Cardiac muscle cell (in vitro differentiated cells and primary cell): ENCODE measurements at regions not wholly inside any gene's neighbourhood (a gene's known extent, or its start where the extent isn't known, plus 50 kb on each side); places are given as distances from the start of the nearest gene placed in this dataset.

Experiments used
- DNase-seq, 2 donors: peaks; one replicate each; pipeline versions ENCODE4 v3.0.0 to v3.0.0-alpha.2; 2010 to 2017; ENCODE audit warnings: low read depth in 1 of 2, low spot score in 1 of 2
- H3K27ac ChIP-seq: fragments of 200-600 bp; sonication (generic); 2 replicates; pipeline ENCODE4 v1.5.1; 2016
- H3K27me3 ChIP-seq: fragments of 200-600 bp; sonication (generic); 2 replicates; pipeline ENCODE4 v1.6.0; 2016; ENCODE audit warnings: control low read depth
- H3K36me3 ChIP-seq: fragments of 200-600 bp; sonication (generic); 2 replicates; pipeline ENCODE4 v1.5.1; 2016; ENCODE audit warnings: control low read depth
- H3K4me1 ChIP-seq: fragments of 200-600 bp; sonication (generic); 2 replicates; pipeline ENCODE4 v1.8.1; 2017; ENCODE audit warnings: low read depth, mild to moderate bottlenecking, mixed run types
- H3K4me3 ChIP-seq: fragments of 200-600 bp; sonication (generic); 2 replicates; pipeline ENCODE4 v1.5.1; 2016; ENCODE audit warnings: mild to moderate bottlenecking
- H3K9me3 ChIP-seq: fragments of 200-600 bp; sonication (generic); 2 replicates; pipeline ENCODE4 v1.5.1; 2017; ENCODE audit warnings: low read depth, mild to moderate bottlenecking, control low read depth
- CTCF ChIP-seq: IDR thresholded peaks from 2 replicates; pipeline ENCODE4 v1.5.1; 2012; ENCODE audit warnings: low read depth, mild to moderate bottlenecking, low read length

DNA sequence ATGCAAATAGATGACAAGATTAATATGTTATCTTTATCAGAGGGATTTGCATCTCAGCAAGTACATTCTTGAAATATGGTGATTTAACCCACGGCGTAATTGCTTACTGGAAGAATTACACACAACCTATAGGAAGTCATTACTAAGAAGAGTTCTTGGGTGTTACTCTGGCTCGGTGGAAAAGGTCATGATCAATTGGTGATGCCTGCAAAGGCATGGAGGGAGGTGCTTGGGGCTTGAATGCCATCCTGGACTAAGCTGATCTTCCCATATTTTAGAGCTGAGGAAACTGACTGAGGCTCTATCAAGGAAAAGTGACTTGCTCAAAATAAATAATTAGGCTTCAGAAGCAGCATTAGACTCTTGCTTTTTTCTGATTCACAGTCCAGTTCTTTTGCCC is 137.5 kb upstream of the JUN start:
- DNase-seq = no peak
- no peak for TF ChIP-seq CTCF
- no peak overlapping the region for H3K27ac ChIP-seq
- H3K27me3 ChIP-seq = no peaks in the 10 kb centered on the region
- H3K9me3 ChIP-seq = no peaks in the 10 kb centered on the region
- no peak overlapping the region for H3K4me3 ChIP-seq
- no peaks in the 10 kb centered on the region for H3K36me3 ChIP-seq
- H3K4me1 ChIP-seq = peaks cover 8% of the 10 kb centered on the region

DNA sequence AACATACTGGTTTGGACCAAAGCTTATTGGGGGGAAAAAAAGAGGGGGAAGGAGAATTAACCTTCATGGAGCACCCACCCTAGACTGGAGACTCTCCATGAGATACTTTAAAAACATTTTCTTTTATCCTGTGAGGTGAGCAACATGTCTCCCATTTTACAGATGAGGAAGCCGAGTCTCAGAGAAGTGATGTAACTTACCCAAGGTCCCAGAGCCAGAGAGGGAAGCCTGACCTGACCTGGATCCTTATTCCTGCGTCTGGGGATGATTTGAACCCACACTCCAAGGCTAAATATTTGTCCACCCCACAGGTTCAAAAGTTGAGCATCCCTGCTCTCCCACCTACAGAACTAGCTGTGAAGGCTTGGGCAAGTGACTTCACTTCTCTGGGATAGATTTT is 137.9 kb upstream of the JUN start:
- no peak overlapping the region for H3K4me3 ChIP-seq
- TF ChIP-seq CTCF = no peak
- H3K27ac ChIP-seq = peak overlapping the region; percentile 24

DNA sequence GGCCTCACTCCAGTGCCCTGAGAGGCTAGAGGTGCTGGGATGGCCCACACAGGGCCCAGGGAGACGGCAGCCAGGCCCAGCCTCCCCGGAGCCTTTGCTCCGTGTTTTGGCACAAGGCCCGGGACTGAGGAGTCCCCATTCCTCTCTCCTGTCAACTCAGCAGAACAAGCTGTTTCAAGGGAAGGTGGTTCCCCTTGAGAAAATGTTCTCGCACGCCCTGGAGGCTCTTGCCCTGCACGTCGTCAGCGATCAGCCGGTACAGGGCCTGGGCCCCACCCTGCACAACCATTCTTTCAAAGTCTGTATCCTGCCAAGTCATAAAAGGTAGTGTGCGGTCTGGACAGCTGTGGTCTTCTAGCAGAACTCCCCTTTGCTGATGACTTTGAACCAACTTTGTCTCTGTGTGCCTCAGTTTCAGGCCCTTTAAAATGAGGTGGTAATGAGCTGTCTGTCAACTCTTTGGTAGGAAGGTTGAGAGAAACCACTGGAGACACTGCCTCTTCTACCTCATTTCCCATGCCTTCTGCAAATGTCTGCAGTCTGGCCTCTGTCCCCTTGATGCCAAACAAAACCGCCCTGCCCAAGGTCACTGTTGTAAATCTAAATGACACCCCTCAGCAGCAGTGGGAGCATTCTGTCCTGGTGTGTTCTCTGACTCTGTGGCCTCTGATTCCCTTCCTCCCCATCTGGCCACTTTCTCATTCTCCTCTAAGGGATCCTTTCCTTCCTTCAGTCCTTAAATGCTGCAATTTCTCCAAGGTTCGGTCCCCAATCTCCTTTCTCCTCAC is 138.6 kb upstream of the JUN start:
- peak; percentile 43 to 56 for DNase-seq
- no peaks in the 10 kb centered on the region for H3K27me3 ChIP-seq
- H3K27ac ChIP-seq = peak overlapping the region; percentile 24
- no peaks in the 10 kb centered on the region for H3K36me3 ChIP-seq
- no peak overlapping the region for H3K4me3 ChIP-seq
- no peak for TF ChIP-seq CTCF
- H3K9me3 ChIP-seq = no peaks in the 10 kb centered on the region
- peaks cover 11% of the 10 kb centered on the region for H3K4me1 ChIP-seq

More for the DNA sequence above, 137.9 kb upstream of the JUN start:
- peaks cover 11% of the 10 kb centered on the region for H3K4me1 ChIP-seq
- no peaks in the 10 kb centered on the region for H3K36me3 ChIP-seq
- H3K27me3 ChIP-seq = no peaks in the 10 kb centered on the region
- no peaks in the 10 kb centered on the region for H3K9me3 ChIP-seq
- DNase-seq = no peak

DNA sequence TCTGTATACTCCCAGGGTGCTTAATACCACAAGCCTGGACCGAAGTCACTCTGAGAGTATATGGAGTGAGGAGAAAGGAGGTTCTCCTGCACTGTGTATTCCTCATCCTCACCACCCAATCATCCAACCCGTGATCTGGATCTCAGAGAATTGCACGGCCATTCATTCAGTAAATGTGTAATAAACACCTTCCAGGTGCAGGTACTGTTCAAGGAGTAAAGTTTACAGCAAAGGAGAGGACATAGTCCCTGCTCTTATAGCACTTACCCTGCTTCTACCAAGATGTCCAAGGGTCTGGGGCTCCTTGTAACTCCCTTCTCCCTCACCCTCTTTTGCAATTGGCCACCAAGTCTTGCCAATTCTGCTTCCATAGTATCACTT is 139.2 kb upstream of the JUN start:
- H3K36me3 ChIP-seq = no peaks in the 10 kb centered on the region
- no peaks in the 10 kb centered on the region for H3K27me3 ChIP-seq
- DNase-seq = no peak
- TF ChIP-seq CTCF = no peak
- H3K9me3 ChIP-seq = no peaks in the 10 kb centered on the region
- peaks cover 11% of the 10 kb centered on the region for H3K4me1 ChIP-seq
- no peak overlapping the region for H3K4me3 ChIP-seq
- no peak overlapping the region for H3K27ac ChIP-seq

- no peaks in the 10 kb centered on the region for H3K9me3 ChIP-seq
- H3K4me3 ChIP-seq = no peak overlapping the region
- DNase-seq = no peak
- no peaks in the 10 kb centered on the region for H3K36me3 ChIP-seq
- no peaks in the 10 kb centered on the region for H3K27me3 ChIP-seq
- TF ChIP-seq CTCF = no peak
- peaks cover 11% of the 10 kb centered on the region for H3K4me1 ChIP-seq
- no peak overlapping the region for H3K27ac ChIP-seq
Observed at GRCh38 chr1:58924016-58924565, 140.2 kb upstream of the JUN start.
